Activated CD8-positive, alpha-beta T cell treated with anti-CD3 and anti-CD28 coated beads, Interleukin-2, amount 10 ng/mL, durations not matched to agents 7 days and 5 days (primary cell): ENCODE measurements at regions not wholly inside any gene's neighbourhood (a gene's known extent, or its start where the extent isn't known, plus 50 kb on each side); places are given as distances from the start of the nearest gene placed in this dataset.
"Not testable (repeated sequence)": the region's sequence is repeated elsewhere in the genome, so short reads cannot be mapped to it uniquely, and the experiment has no call there.

Experiments
- ATAC-seq: fragments of 150-1000 bp; cut with Tn5 transposase; one replicate; pipeline ENCODE4 v1.10.0; 2021; ENCODE audit warnings: moderate library complexity
- CTCF ChIA-PET: fragments of 350-600 bp; sonication (Branson Sonifier 250); formaldehyde crosslinking; loops from one replicate; lab custom pipeline; 2021; ENCODE audit warnings: antibody characterized with exemption; lab: Charles Lee
- POLR2A ChIA-PET: fragments of 350-600 bp; sonication (Branson Sonifier 250); formaldehyde crosslinking; loops from one replicate; lab custom pipeline; 2021; ENCODE audit warnings: antibody characterized with exemption; lab: Charles Lee
- DNase-seq: peaks from one replicate; pipeline ENCODE4 v3.0.0-alpha.2; 2020
- H3K27ac Mint-ChIP-seq: one replicate; pipeline ENCODE4 v1.8.0; 2021; ENCODE audit warnings: mild to moderate bottlenecking, mixed read lengths
- H3K27me3 Mint-ChIP-seq: one replicate; pipeline ENCODE4 v1.8.0; 2021; ENCODE audit warnings: low read depth, mixed read lengths
- H3K36me3 Mint-ChIP-seq: one replicate; pipeline ENCODE4 v1.8.0; 2021; ENCODE audit warnings: low read depth, mixed read lengths
- H3K4me1 Mint-ChIP-seq: one replicate; pipeline ENCODE4 v1.8.0; 2021; ENCODE audit warnings: low read depth, mixed read lengths
- H3K4me3 Mint-ChIP-seq: one replicate; pipeline ENCODE4 v1.8.0; 2021; ENCODE audit warnings: mild to moderate bottlenecking, mixed read lengths
- H3K9me3 Mint-ChIP-seq: one replicate; pipeline ENCODE4 v1.8.0; 2022; ENCODE audit warnings: mixed read lengths; ENCODE audit not compliant: insufficient read depth

GRCh38 chr12:46667551-46667950, 158.2 kb downstream of the SLC38A4 start:
- Mint-ChIP-seq H3K4me1 (peaks cover 11% of the 10 kb centered on the region), H3K27me3 (no peaks in the 10 kb centered on the region), H3K27ac (no peak overlapping the region), H3K4me3 (no peak overlapping the region), H3K36me3 (peaks cover 14% of the 10 kb centered on the region), H3K9me3 (no peaks in the 10 kb centered on the region)
- CTCF ChIA-PET: no interaction called here
- DNase-seq (no peak), ATAC-seq (no peak)
- POLR2A ChIA-PET: no interaction called here

- H3K4me1 Mint-ChIP-seq: peaks cover 31% of the 10 kb centered on the region
- peaks cover 10% of the 10 kb centered on the region for H3K36me3 Mint-ChIP-seq
- ChIA-PET POLR2A (interaction anchor here (1.2 kb wide), 1 partner anchor 293 kb away, joined by 5 read pairs; no protein-coding TSS in a partner anchor), CTCF (interaction anchor here (1.2 to 2.2 kb wide), 2 partner anchors 9 to 10 kb away, joined by 3 to 11 read pairs; no protein-coding TSS in a partner anchor)
- no peak overlapping the region for H3K4me3 Mint-ChIP-seq
- H3K27ac Mint-ChIP-seq: no peak overlapping the region
- DNase-seq: peak; percentile 38
- no peaks in the 10 kb centered on the region for H3K27me3 Mint-ChIP-seq
- H3K9me3 Mint-ChIP-seq: no peaks in the 10 kb centered on the region
- ATAC-seq: peak; percentile 63
These were observed 161.0 kb downstream of the SLC38A4 start for GRCh38 chr12:46664761-46665287.

GRCh38 chr12:46663318-46663717, 162.5 kb downstream of the SLC38A4 start:
- CTCF ChIA-PET: interaction anchor here (0.6 kb wide), 1 partner anchor 287 kb away, joined by 3 read pairs; no protein-coding TSS in a partner anchor
- POLR2A ChIA-PET: no interaction called here
- Mint-ChIP-seq H3K27ac (no peak overlapping the region), H3K27me3 (no peaks in the 10 kb centered on the region), H3K36me3 (no peaks in the 10 kb centered on the region), H3K4me3 (no peak overlapping the region), H3K4me1 (peaks cover 41% of the 10 kb centered on the region), H3K9me3 (no peaks in the 10 kb centered on the region)
- DNase-seq: no peak
- no peak for ATAC-seq

GRCh38 chr12:46661110-46661845, 164.5 kb downstream of the SLC38A4 start:
- DNase-seq (peak; percentile 41), ATAC-seq (peak; percentile 83)
- no peaks in the 10 kb centered on the region for H3K36me3 Mint-ChIP-seq
- peak overlapping the region; percentile 17 for H3K27ac Mint-ChIP-seq
- H3K9me3 Mint-ChIP-seq: no peaks in the 10 kb centered on the region
- no peaks in the 10 kb centered on the region for H3K27me3 Mint-ChIP-seq
- POLR2A ChIA-PET: interaction anchor here (0.5 to 0.7 kb wide), 3 partner anchors 10 to 536 kb away, joined by 3 read pairs; no protein-coding TSS in a partner anchor
- H3K4me3 Mint-ChIP-seq: no peak overlapping the region
- CTCF ChIA-PET: interaction anchor here (0.6 to 2.0 kb wide), 23 partner anchors 10 to 510 kb away, joined by 3 to 10 read pairs (median 4); no protein-coding TSS in a partner anchor
- peaks cover 41% of the 10 kb centered on the region for H3K4me1 Mint-ChIP-seq

GRCh38 chr12:46660719-46661109, 165.1 kb downstream of the SLC38A4 start:
- H3K4me3 Mint-ChIP-seq: no peak overlapping the region
- H3K27me3 Mint-ChIP-seq: no peaks in the 10 kb centered on the region
- H3K9me3 Mint-ChIP-seq: no peaks in the 10 kb centered on the region
- no peak overlapping the region for H3K27ac Mint-ChIP-seq
- H3K4me1 Mint-ChIP-seq: peaks cover 41% of the 10 kb centered on the region
- POLR2A ChIA-PET: interaction anchor here (0.6 kb wide), 1 partner anchor 51 kb away, joined by 3 read pairs; no protein-coding TSS in a partner anchor
- CTCF ChIA-PET: interaction anchor here (0.6 to 2.0 kb wide), 21 partner anchors 9 to 509 kb away, joined by 3 to 10 read pairs (median 4); no protein-coding TSS in a partner anchor
- H3K36me3 Mint-ChIP-seq: no peaks in the 10 kb centered on the region
- DNase-seq: no peak
- no peak for ATAC-seq

DNA sequence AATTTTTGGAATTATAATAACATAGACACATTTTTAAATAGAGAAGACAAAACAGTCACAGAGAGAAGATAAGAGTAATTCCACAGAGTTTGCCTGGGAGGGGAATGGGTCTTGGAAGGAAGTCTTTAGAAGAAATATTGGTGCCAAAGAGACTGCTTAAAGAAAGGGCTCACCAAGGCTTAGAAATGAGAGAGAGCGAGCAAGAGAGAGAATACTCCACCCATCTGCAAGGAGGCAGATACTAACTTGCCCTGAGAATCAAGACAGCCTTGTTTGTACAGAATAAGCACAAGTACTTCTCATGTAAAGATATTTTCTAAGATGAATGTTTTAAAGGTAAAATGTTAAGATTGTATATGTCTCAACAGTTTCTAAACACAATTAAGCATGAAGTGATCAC, 165.5 kb downstream of the SLC38A4 start:
- H3K27me3 Mint-ChIP-seq: no peaks in the 10 kb centered on the region
- DNase-seq (no peak), ATAC-seq (no peak)
- POLR2A ChIA-PET: no interaction called here
- H3K4me3 Mint-ChIP-seq: no peak overlapping the region
- H3K36me3 Mint-ChIP-seq: no peaks in the 10 kb centered on the region
- CTCF ChIA-PET: no interaction called here
- no peaks in the 10 kb centered on the region for H3K9me3 Mint-ChIP-seq
- peaks cover 37% of the 10 kb centered on the region for H3K4me1 Mint-ChIP-seq
- H3K27ac Mint-ChIP-seq: peak overlapping the region; percentile 49

DNA sequence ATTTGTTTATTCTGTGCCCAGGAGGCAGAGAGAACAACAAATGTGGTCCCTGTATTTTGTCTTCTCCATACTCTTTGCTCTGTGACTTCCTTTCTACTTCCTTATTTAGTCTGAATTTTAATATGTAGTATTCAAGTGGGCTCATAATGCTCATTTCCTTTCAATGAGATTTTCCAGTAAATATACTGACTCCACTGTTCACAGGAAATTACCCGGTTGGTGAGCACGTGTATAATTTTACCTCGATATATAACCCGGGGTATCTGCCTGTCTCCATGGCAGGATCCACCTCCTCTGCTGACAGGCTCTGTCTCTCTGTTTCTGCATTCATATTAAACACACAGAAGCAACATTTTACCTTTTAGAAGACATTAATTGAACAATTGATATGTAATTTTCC, 166.0 kb downstream of the SLC38A4 start:
- no peaks in the 10 kb centered on the region for H3K9me3 Mint-ChIP-seq
- peak overlapping the region; percentile 32 for H3K27ac Mint-ChIP-seq
- no peaks in the 10 kb centered on the region for H3K27me3 Mint-ChIP-seq
- H3K36me3 Mint-ChIP-seq: no peaks in the 10 kb centered on the region
- no peak for ATAC-seq
- H3K4me3 Mint-ChIP-seq: no peak overlapping the region
- POLR2A ChIA-PET: no interaction called here
- DNase-seq: no peak
- H3K4me1 Mint-ChIP-seq: peaks cover 34% of the 10 kb centered on the region
- CTCF ChIA-PET: interaction anchor here (1.0 kb wide), 1 partner anchor 22 kb away, joined by 3 read pairs; no protein-coding TSS in a partner anchor

DNA sequence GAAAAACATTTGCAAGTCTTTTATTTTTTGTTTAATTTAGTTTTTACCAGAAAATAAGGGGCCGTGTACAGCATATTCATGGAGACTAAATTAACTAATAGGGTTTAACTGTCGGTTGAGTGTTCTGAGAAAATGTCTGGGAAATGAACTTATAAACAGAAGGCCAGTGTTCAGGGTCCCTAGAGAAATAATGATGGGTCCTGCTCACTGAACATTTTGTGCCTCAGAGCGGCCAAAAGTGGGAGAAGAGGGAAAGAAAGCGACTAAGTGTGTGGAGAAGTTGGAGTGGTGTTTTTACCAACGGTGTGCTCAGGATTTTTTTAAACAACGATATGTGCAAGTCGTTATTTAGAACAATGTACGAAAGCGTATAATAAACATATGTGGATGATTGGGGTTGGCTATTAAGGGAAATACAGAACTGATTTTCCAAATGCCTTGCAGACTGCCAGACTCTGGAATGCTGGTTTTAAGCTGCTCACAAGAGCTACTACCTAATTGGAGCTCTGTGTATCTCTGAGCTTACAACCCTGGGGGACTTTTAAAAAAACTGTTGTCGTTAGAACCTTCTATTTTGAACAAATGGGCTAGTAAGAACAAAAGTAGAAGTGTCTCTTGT, 166.7 kb downstream of the SLC38A4 start:
- H3K4me3 Mint-ChIP-seq: no peak overlapping the region
- ATAC-seq (no peak), DNase-seq (no peak)
- CTCF ChIA-PET: interaction anchor here (1.0 kb wide), 1 partner anchor 21 kb away, joined by 3 read pairs; no protein-coding TSS in a partner anchor
- H3K4me1 Mint-ChIP-seq: peaks cover 30% of the 10 kb centered on the region
- no peak overlapping the region for H3K27ac Mint-ChIP-seq
- H3K27me3 Mint-ChIP-seq: no peaks in the 10 kb centered on the region
- peaks cover 2% of the 10 kb centered on the region for H3K36me3 Mint-ChIP-seq
- POLR2A ChIA-PET: no interaction called here
- no peaks in the 10 kb centered on the region for H3K9me3 Mint-ChIP-seq

GRCh38 chr12:46657453-46658411, 168.1 kb downstream of the SLC38A4 start:
- no peak overlapping the region for H3K27ac Mint-ChIP-seq
- DNase-seq: no peak
- no peak for ATAC-seq
- peaks cover 30% of the 10 kb centered on the region for H3K4me1 Mint-ChIP-seq
- no peak overlapping the region for H3K4me3 Mint-ChIP-seq
- peaks cover 2% of the 10 kb centered on the region for H3K36me3 Mint-ChIP-seq
- CTCF ChIA-PET: interaction anchor here (0.9 to 1.5 kb wide), 3 partner anchors 18 to 136 kb away, joined by 3 read pairs; no protein-coding TSS in a partner anchor
- H3K27me3 Mint-ChIP-seq: no peaks in the 10 kb centered on the region
- POLR2A ChIA-PET: no interaction called here
- no peaks in the 10 kb centered on the region for H3K9me3 Mint-ChIP-seq

- H3K9me3 Mint-ChIP-seq, H3K36me3 Mint-ChIP-seq, DNase-seq, H3K4me3 Mint-ChIP-seq, H3K27ac Mint-ChIP-seq, POLR2A ChIA-PET, H3K27me3 Mint-ChIP-seq, ATAC-seq: not testable (repeated sequence)
- CTCF ChIA-PET: interaction anchor here (1.2 kb wide), 1 partner anchor 8 kb away, joined by 3 read pairs; no protein-coding TSS in a partner anchor
- peaks cover 21% of the 10 kb centered on the region for H3K4me1 Mint-ChIP-seq
These were observed 169.8 kb downstream of the SLC38A4 start for GRCh38 chr12:46655984-46656383.

DNA sequence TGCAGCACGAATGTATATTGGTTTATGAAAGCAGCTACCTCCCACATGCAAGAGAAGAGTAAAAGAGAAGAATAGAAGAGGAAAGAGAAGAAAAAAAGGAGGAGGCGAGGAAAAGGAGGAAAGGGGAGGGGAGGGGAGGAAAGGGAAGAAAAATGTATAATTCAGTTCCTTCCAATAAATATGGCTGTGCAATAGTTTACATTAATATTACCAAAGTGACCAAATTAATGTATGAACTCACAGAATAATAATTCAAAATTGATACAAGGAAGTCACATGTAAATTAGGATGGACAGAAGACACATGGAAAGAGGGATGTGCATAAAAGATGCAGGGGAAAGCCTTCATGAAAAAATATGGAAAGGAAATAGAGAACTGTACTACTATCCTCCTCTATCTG, 172.5 kb downstream of the SLC38A4 start:
- Mint-ChIP-seq H3K4me3 (no peak overlapping the region), H3K27me3 (no peaks in the 10 kb centered on the region), H3K9me3 (no peaks in the 10 kb centered on the region), H3K4me1 (no peaks in the 10 kb centered on the region), H3K36me3 (peaks cover 9% of the 10 kb centered on the region), H3K27ac (no peak overlapping the region)
- ChIA-PET POLR2A (no interaction called here), CTCF (no interaction called here)
- DNase-seq (no peak), ATAC-seq (no peak)
